B cell (primary cell): ENCODE measurements at regions not wholly inside any gene's neighbourhood (a gene's known extent, or its start where the extent isn't known, plus 50 kb on each side); places are given as distances from the start of the nearest gene placed in this dataset.

ENCODE experiments used
- ATAC-seq: fragments of 200-7000 bp; cut with Tn5 transposase; one replicate; pipeline ENCODE4 v1.10.0; 2021; ENCODE audit warnings: low read depth, mild to moderate bottlenecking, moderate number of reproducible peaks, moderate library complexity
- CTCF ChIA-PET: fragments of 350-600 bp; sonication (Branson Sonifier 250); formaldehyde crosslinking; loops from one replicate; lab custom pipeline; 2021; ENCODE audit warnings: antibody characterized with exemption, inconsistent platforms; lab: Charles Lee
- POLR2A ChIA-PET: fragments of 350-600 bp; sonication (Branson Sonifier 250); formaldehyde crosslinking; loops from one replicate; lab custom pipeline; 2021; ENCODE audit warnings: antibody characterized with exemption; lab: Charles Lee
- DNase-seq: peaks from one replicate; pipeline ENCODE4 v3.0.0; 2013
- H2AFZ ChIP-seq: 2 replicates; pipeline ENCODE4 v1.6.1; 2012; ENCODE audit warnings: mild to moderate bottlenecking, low read depth, low read length; ENCODE audit not compliant: insufficient read depth, poor library complexity, severe bottlenecking
- H3K27ac ChIP-seq, 2 donors: 1 replicate in 1 of 2; 2 replicates in 1 of 2; pipeline ENCODE4 v1.5.1; 2012 to 2013; ENCODE audit warnings: low read length in 2 of 2, mild to moderate bottlenecking in 2 of 2, moderate library complexity in 1 of 2
- H3K27me3 ChIP-seq, 4 experiments: fragments of 200-600 bp in 1 of 4; sonication (generic) in 1 of 4; replicated peaks in 1 of 4; 1 replicate in 2 of 4; 2 replicates in 2 of 4; pipeline versions ENCODE4 v1.6.1 to v1.7.0; 2013 to 2016; ENCODE audit warnings: low read length in 3 of 4, mild to moderate bottlenecking in 2 of 4, mixed read lengths in 1 of 4, moderate library complexity in 1 of 4; ENCODE audit not compliant: insufficient read depth in 4 of 4, control insufficient read depth in 3 of 4; ENCODE audit errors: control extremely low read depth in 1 of 4
- H3K36me3 ChIP-seq, 2 experiments: replicated peaks in 1 of 2; 1 replicate in 1 of 2; 2 replicates in 1 of 2; pipeline versions ENCODE4 v1.6.1 to v1.7.1; 2013; ENCODE audit warnings: low read length in 1 of 2; ENCODE audit not compliant: insufficient read depth in 2 of 2, control insufficient read depth in 1 of 2; ENCODE audit errors: control extremely low read depth in 1 of 2, extremely low read depth in 1 of 2
- H3K4me1 ChIP-seq, 2 donors: fragments of 200-600 bp in 1 of 2; sonication (generic) in 1 of 2; 1 replicate in 1 of 2; 2 replicates in 1 of 2; pipeline versions ENCODE4 v1.5.1 to v1.6.1; 2013 to 2017; ENCODE audit warnings: low read length in 2 of 2; ENCODE audit not compliant: control insufficient read depth in 2 of 2, insufficient read depth in 2 of 2
- H3K4me2 ChIP-seq: replicated peaks from 2 replicates; pipeline ENCODE3; 2012; ENCODE audit warnings: mild to moderate bottlenecking, low read depth, low read length; ENCODE audit not compliant: poor library complexity, severe bottlenecking
- H3K4me3 ChIP-seq, 5 experiments: fragments of 200-600 bp in 1 of 5; sonication (generic) in 1 of 5; 1 replicate in 3 of 5; 2 replicates in 2 of 5; pipeline versions ENCODE4 v1.5.1 to v1.7.0; 2011 to 2016; ENCODE audit warnings: low read length in 4 of 5, mild to moderate bottlenecking in 4 of 5, low read depth in 2 of 5, control low read depth in 1 of 5, moderate library complexity in 1 of 5; ENCODE audit not compliant: insufficient read depth in 1 of 5; ENCODE audit errors: control extremely low read depth in 1 of 5, extremely low read depth in 1 of 5
- H3K79me2 ChIP-seq: fragments of 200-600 bp; sonication (generic); one replicate; pipeline ENCODE4 v1.6.0; 2016; ENCODE audit warnings: low read length; ENCODE audit not compliant: control insufficient read depth, insufficient read depth
- H3K9ac ChIP-seq: fragments of 200-600 bp; sonication (generic); 2 replicates; pipeline ENCODE4 v1.6.1; 2017; ENCODE audit warnings: mild to moderate bottlenecking, low read length, moderate library complexity
- H3K9me3 ChIP-seq, 3 donors: one replicate each; pipeline versions ENCODE4 v1.6.1 to v1.7.1; 2013; ENCODE audit warnings: low read length in 2 of 3; ENCODE audit not compliant: control insufficient read depth in 2 of 3, insufficient read depth in 1 of 3; ENCODE audit errors: control extremely low read depth in 1 of 3
- H4K20me1 ChIP-seq: 2 replicates; pipeline ENCODE4 v1.6.0; 2012; ENCODE audit warnings: mild to moderate bottlenecking, low read length; ENCODE audit not compliant: insufficient read depth, control insufficient read depth, poor library complexity, severe bottlenecking
- H3K27ac Mint-ChIP-seq: one replicate; pipeline ENCODE4 v1.8.0; 2021; ENCODE audit warnings: mixed read lengths
- H3K27me3 Mint-ChIP-seq: one replicate; pipeline ENCODE4 v1.8.0; 2021; ENCODE audit warnings: mixed read lengths
- H3K4me1 Mint-ChIP-seq: one replicate; pipeline ENCODE4 v1.8.0; 2021; ENCODE audit warnings: mixed read lengths
- H3K4me3 Mint-ChIP-seq: one replicate; pipeline ENCODE4 v1.8.0; 2021; ENCODE audit warnings: mixed read lengths
- H3K9me3 Mint-ChIP-seq: one replicate; pipeline ENCODE4 v1.8.0; 2022; ENCODE audit warnings: mixed read lengths; ENCODE audit not compliant: insufficient read depth
- CTCF ChIP-seq: fragments of 200-600 bp; IDR thresholded peaks from one replicate; pipeline ENCODE4 v1.8.0; 2022; ENCODE audit warnings: antibody characterized with exemption, mild to moderate bottlenecking
- EZH2 ChIP-seq: IDR thresholded peaks from 2 replicates; pipeline ENCODE4 v1.6.1; 2012; ENCODE audit warnings: borderline replicate concordance, low read depth, mild to moderate bottlenecking, moderate library complexity, low read length; ENCODE audit not compliant: insufficient read depth, poor library complexity, severe bottlenecking
- WGBS: methylation state at CpG from one replicate; pipeline ENCODE4 v1.1.5; 2013; ENCODE audit warnings: missing lambda C conversion rate; ENCODE audit not compliant: insufficient coverage; 5-methylcytosine and 5-hydroxymethylcytosine counted together
- intact Hi-C: fragments of 100-400 bp; cut with micrococcal nuclease; formaldehyde crosslinking; loops from one replicate; pipeline ENCODE4 v1.10.0; 2022

DNA sequence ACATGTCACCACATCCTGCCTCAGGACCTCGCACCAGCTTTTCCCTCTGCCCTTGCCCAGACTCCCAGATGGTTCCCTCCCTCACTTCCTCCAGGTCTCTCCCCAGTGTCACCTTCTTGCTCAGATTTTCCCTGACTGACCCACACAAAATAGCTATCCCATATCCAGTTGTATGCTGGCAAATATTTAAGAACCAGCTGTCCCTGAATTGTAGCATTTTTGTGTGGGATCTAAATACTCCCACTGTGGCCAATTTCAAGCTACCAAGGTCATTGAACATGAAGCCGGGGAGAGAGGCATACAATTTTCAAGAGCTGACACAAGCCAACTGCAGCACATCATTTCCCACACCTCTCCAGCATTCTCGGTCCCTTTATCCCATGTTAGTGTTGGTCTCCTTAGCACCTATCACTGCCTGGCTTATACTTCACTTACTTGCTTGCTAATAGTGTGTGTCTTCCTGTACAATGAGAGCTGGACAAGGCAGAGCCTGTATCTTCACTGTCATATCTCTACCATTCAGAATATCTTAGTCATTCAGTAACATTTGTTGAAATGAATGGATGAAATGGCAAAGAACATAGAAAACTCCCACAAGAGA, 101.3 kb upstream of the CTNNB1 start:
- Mint-ChIP-seq H3K4me3 (no peak overlapping the region), H3K9me3 (no peaks in the 10 kb centered on the region), H3K27ac (no peak overlapping the region), H3K4me1 (no peaks in the 10 kb centered on the region), H3K27me3 (peaks cover 8% of the 10 kb centered on the region)
- Histone ChIP-seq H3K4me2 (no peak overlapping the region), H3K79me2 (no peaks in the 10 kb centered on the region), H3K27ac (no peak overlapping the region), H3K27me3 (peaks cover 0 to 2% (median 1%) of the 10 kb centered on the region in 4 experiments), H3K4me1 (no peaks in the 10 kb centered on the region), H2AFZ (no peak overlapping the region), H3K9ac (no peak overlapping the region), H3K36me3 (no peaks in the 10 kb centered on the region), H3K4me3 (no peak overlapping the region), H4K20me1 (no peaks in the 10 kb centered on the region), H3K9me3 (no peaks in the 10 kb centered on the region)
- WGBS, result 77% methylated on average over 3 of the region's 3 CpGs
- ATAC-seq (no peak), DNase-seq (no peak)
- TF ChIP-seq EZH2, result no peak
- TF ChIP-seq CTCF, result no peak
- intact Hi-C loops, result no loop called here
- ChIA-PET POLR2A (no interaction called here), CTCF (no interaction called here)

DNA sequence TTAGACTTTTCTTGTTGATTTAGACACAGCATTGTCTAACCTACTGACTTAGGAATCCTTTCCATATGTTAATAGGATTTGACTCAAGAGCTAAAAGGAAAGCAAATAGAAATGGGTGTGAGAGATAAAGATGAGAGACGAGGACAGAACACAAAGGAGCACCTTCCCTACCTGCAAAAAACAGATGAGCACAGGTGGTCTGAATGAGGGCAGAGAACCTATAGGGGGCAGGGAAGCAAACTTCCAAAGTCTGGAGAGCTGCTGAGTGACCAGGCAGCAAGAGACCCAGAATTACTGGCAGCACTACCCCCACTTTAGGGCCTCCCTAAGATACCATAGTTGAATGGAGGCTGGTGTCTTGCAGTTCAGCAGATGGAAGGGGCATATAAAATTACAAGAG, 98.1 kb upstream of the CTNNB1 start:
- Histone ChIP-seq H3K79me2 (no peaks in the 10 kb centered on the region), H3K4me2 (no peak overlapping the region), H3K27ac (no peak overlapping the region), H4K20me1 (no peaks in the 10 kb centered on the region), H3K9me3 (no peaks in the 10 kb centered on the region), H3K4me3 (no peak overlapping the region), H2AFZ (no peak overlapping the region), H3K9ac (no peak overlapping the region), H3K27me3 (peaks cover 0 to 2% (median under 1%) of the 10 kb centered on the region in 4 experiments), H3K4me1 (no peaks in the 10 kb centered on the region), H3K36me3 (no peaks in the 10 kb centered on the region)
- intact Hi-C loops, result no loop called here
- TF ChIP-seq CTCF, result no peak
- TF ChIP-seq EZH2, result no peak
- no peak overlapping the region for H3K4me3 Mint-ChIP-seq
- no peak overlapping the region for H3K27ac Mint-ChIP-seq
- DNase-seq, result no peak
- H3K27me3 Mint-ChIP-seq, result peaks cover 8% of the 10 kb centered on the region
- no peak for ATAC-seq
- H3K9me3 Mint-ChIP-seq, result no peaks in the 10 kb centered on the region
- no CpG with 5 or more reads among the region's 1 CpG for WGBS
- H3K4me1 Mint-ChIP-seq, result no peaks in the 10 kb centered on the region
- ChIA-PET POLR2A (no interaction called here), CTCF (no interaction called here)
